IPS DF 6.9 (cell line): ENCODE measurements at regions not wholly inside any gene's neighbourhood (a gene's known extent, or its start where the extent isn't known, plus 50 kb on each side); places are given as distances from the start of the nearest gene placed in this dataset.

ENCODE experiments used
- DNase-seq: peaks from one replicate; pipeline ENCODE4 v3.0.0-alpha.2; 2013; ENCODE audit warnings: low read depth, low spot score
- H3K27ac ChIP-seq: one replicate; pipeline ENCODE4 v1.5.1; 2013; ENCODE audit warnings: low read length, control low read depth
- H3K27me3 ChIP-seq: 2 replicates; pipeline ENCODE4 v1.6.1; 2013; ENCODE audit warnings: mild to moderate bottlenecking, low read length; ENCODE audit not compliant: control insufficient read depth, insufficient read depth
- H3K36me3 ChIP-seq: 2 replicates; pipeline ENCODE4 v1.6.1; 2013; ENCODE audit warnings: low read length; ENCODE audit not compliant: control insufficient read depth, insufficient read depth
- H3K4me1 ChIP-seq: 2 replicates; pipeline ENCODE4 v1.6.1; 2013; ENCODE audit warnings: low read length; ENCODE audit not compliant: control insufficient read depth, insufficient read depth
- H3K4me3 ChIP-seq: 2 replicates; pipeline ENCODE4 v1.5.1; 2013; ENCODE audit warnings: mild to moderate bottlenecking, low read length
- H3K9me3 ChIP-seq: 2 replicates; pipeline ENCODE4 v1.6.1; 2013; ENCODE audit warnings: low read length, inconsistent platforms; ENCODE audit not compliant: control insufficient read depth, insufficient read depth
- whole genome bisulfite sequencing: extraction: QIAGEN DNeasy Blood & Tissue Kit; methylation state at CpG from one replicate; pipeline ENCODE4 v1.1.7; 2013; ENCODE audit warnings: mixed read lengths, missing lambda C conversion rate; ENCODE audit not compliant: insufficient read length, insufficient coverage; 5-methylcytosine and 5-hydroxymethylcytosine counted together

DNA sequence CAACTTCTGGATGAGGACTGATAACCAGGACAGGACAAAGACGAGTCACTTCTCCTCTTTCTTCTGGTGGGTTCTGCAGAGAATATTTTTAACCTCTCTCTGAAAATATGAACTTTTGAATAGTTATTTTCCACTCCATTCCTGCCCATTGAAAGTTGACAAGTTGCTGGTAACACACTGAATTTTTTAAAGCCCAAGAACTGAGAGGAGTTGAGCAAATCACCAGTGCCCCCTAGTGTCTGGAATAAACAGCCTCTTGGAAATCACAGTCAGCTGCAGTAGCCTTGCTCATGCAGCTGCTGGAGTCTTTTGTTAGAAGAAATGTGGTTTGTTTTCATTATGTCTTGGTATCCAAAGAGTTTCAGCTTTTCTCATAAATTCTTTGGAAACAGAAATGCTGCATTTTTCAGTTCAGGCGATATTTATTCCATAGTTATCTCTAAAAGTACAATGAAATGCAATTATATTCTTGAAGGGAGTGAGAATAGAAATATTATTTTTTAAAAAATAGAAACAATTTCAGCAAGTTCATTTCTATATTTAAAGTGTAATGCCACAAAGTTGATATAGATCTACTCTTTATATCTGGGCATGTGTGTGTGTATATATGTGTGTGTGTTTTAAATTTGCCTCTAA, 741.0 kb upstream of the CBLB start:
- Histone ChIP-seq H3K9me3 (no peaks in the 10 kb centered on the region), H3K4me1 (0 out of 2 replicates have a peak, but pooled peaks cover 1% of the 10 kb centered on the region), H3K27ac (no peak overlapping the region), H3K36me3 (no peaks in the 10 kb centered on the region), H3K4me3 (no peak overlapping the region), H3K27me3 (no peaks in the 10 kb centered on the region)
- WGBS: no CpG with 5 or more reads among the region's 2 CpGs
- peak; percentile 85 for DNase-seq

DNA sequence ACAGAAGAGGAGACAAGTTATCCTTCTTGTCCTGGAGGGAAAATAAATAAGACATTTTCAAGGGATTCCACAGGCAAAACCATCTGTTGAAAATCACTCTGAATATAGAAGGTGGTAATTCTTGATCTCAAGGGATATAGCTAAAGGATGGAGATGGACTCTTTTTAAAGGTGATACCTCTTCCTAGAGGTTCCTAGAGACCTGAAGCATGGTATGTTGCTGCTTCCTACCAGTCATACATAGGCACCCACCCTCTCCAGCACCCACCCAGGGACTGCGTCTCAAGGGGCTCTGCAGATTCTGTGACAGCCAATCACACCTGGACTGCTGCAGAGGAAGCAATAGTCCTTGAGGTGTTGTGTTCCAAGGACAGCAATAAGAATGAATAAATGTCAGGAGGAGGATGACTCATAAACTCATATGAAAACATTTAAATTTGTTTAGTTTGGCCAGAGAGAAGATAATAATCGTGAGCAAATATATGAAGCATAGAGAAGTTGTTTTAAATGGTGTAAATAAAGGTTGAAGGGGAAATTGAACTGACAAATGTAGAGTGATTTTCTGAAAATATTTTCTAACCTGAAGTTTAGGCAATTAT, 741.6 kb upstream of the CBLB start:
- H3K4me1 ChIP-seq: 0 out of 2 replicates have a peak, but pooled peaks cover 1% of the 10 kb centered on the region
- H3K4me3 ChIP-seq: no peak overlapping the region
- no peak for DNase-seq
- H3K27me3 ChIP-seq: no peaks in the 10 kb centered on the region
- no peak overlapping the region for H3K27ac ChIP-seq
- WGBS: 100% methylated on average over 1 of the region's 2 CpGs
- H3K9me3 ChIP-seq: no peaks in the 10 kb centered on the region
- H3K36me3 ChIP-seq: no peaks in the 10 kb centered on the region

DNA sequence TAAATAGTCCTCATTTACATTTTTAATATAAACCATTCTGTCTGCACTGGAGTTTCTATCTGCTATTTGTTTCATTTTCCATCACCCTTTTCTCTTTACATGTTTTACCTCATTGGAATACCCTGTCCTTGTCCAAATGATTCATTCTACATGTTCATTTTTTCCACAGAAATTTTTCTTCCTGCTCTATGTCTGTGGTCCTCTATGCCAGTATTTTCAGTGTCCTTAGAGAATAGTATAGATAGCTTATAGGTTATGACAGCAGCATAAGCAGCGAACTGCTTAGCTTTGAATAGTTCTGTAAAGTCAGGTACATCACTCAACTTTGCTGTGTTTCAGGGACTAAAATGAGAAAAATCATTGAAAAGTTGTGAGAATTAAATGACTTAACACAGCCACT, 742.3 kb upstream of the CBLB start:
- DNase-seq: no peak
- no peaks in the 10 kb centered on the region for H3K9me3 ChIP-seq
- H3K27me3 ChIP-seq: no peaks in the 10 kb centered on the region
- no peaks in the 10 kb centered on the region for H3K36me3 ChIP-seq
- H3K27ac ChIP-seq: no peak overlapping the region
- no peak overlapping the region for H3K4me3 ChIP-seq
- H3K4me1 ChIP-seq: 0 out of 2 replicates have a peak, but pooled peaks cover 1% of the 10 kb centered on the region
- no CpG with 5 or more reads among the region's 1 CpG for WGBS

DNA sequence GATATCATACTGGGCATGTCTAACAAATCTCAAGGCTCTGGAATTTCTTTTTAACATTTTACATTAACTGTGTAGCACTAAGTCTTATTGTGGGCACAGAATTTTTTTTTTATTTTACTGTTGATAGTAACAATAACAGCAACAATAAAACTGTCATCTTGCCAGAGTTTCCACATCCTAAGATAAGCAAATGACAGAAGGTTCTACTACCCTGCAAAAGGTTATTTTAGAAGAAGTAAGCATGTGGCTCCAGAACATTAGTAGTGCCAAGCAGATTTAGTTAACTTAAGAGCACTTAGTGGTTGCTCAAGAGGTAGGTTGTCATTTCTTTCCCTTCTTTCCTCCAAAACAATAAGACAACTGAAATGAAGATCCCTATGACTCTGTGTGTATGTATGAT, 743.0 kb upstream of the CBLB start:
- H3K36me3 ChIP-seq: no peaks in the 10 kb centered on the region

DNA sequence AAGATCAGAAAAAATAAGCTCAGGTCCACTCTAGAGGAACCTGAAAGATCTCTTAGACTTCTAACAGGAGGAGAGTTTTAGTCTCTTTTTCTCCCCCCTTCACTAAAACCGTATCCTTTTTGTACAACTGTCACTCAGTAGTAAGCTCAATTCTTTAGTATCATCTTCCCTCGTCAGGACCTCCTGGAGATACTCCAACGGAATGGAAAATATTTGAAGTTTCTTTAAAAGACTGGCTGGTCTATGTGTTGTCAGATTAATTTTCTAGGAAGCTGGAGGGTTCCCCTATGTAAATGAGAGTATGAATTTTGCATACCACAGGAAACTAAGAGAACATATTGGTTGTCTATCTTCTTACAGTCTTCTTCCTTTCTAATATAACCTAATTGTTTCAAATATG, 747.7 kb upstream of the CBLB start:
- WGBS: no CpG with 5 or more reads among the region's 3 CpGs
- Histone ChIP-seq H3K36me3 (no peaks in the 10 kb centered on the region), H3K27me3 (no peaks in the 10 kb centered on the region), H3K27ac (no peak overlapping the region), H3K9me3 (no peaks in the 10 kb centered on the region), H3K4me1 (no peaks in the 10 kb centered on the region), H3K4me3 (no peak overlapping the region)
- no peak for DNase-seq

More for the DNA sequence above, 743.0 kb upstream of the CBLB start:
- Histone ChIP-seq H3K4me3 (no peak overlapping the region), H3K4me1 (0 out of 2 replicates have a peak, but pooled peaks cover 1% of the 10 kb centered on the region), H3K9me3 (no peaks in the 10 kb centered on the region), H3K27me3 (no peaks in the 10 kb centered on the region), H3K27ac (no peak overlapping the region)
- DNase-seq: no peak

DNA sequence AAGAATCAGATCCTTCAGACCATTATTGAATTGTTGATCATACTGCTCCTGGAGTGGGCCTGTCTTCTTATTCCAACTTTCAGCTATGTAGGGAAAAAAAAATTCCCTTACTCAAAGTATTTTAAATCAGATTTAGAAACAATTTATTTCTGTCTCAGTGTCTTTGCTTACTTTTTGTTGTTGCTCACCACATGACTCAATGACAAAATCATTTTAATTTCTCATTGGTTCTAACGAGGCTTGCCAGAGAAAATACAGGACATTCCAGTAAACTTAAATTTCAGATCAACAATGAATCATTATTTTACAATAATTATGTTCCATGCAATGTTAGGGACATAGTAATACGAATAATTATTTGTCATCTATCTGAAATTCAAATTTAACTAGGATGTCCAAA, 748.5 kb upstream of the CBLB start:
- H3K36me3 ChIP-seq: no peaks in the 10 kb centered on the region
- no peaks in the 10 kb centered on the region for H3K9me3 ChIP-seq
- no peak overlapping the region for H3K4me3 ChIP-seq
- H3K27me3 ChIP-seq: no peaks in the 10 kb centered on the region
- DNase-seq: no peak
- no CpG with 5 or more reads among the region's 2 CpGs for WGBS
- H3K27ac ChIP-seq: no peak overlapping the region
- no peaks in the 10 kb centered on the region for H3K4me1 ChIP-seq

DNA sequence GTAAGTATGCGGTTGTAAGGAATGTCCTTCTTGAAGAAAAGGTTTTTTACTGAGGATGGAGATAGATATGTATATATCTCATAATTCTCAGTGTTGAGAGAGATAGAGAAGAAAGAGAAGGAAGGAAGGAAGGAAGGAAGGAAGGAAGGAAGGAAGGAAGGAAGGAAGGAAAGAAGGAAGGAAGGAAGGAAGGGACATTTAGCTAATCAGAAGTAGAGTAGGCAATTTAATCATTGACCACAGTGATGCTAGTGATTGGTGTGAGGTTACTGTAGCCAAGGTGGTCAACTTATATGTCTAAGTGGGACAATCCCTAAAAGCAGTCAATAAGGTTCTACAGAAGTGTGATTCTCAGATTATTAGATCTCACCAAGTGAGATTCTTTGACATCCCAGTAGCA, 751.8 kb upstream of the CBLB start:
- no peaks in the 10 kb centered on the region for H3K4me1 ChIP-seq
- H3K4me3 ChIP-seq: no peak overlapping the region
- DNase-seq: no peak
- no peaks in the 10 kb centered on the region for H3K9me3 ChIP-seq
- no peaks in the 10 kb centered on the region for H3K27me3 ChIP-seq
- H3K27ac ChIP-seq: no peak overlapping the region
- no peaks in the 10 kb centered on the region for H3K36me3 ChIP-seq
- 100% methylated on average over 1 of the region's 1 CpG for whole genome bisulfite sequencing

DNA sequence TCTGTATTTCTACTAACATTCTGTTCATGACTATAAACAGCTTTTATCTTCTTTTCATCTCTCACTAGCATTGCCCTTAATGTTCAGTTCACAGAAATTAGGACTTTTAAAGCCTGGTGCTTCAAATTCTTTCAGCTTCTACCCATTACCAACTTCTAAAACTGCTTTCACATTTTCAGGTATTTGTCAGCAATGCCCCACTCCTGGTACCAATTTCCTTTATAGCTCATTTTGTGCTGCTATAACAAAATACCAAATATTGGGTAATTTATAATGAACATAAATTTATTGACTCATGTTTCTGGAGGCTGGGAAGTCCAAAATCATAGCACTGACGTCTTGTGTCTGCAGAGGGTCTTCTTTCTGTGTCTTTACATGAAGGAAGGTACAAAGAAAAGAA, 753.1 kb upstream of the CCDC54 start:
- Histone ChIP-seq H3K9me3 (no peaks in the 10 kb centered on the region), H3K4me3 (no peak overlapping the region), H3K4me1 (no peaks in the 10 kb centered on the region; the same call in 1 of the 2 replicates), H3K27ac (no peak overlapping the region), H3K27me3 (no peaks in the 10 kb centered on the region), H3K36me3 (no peaks in the 10 kb centered on the region)
- no peak for DNase-seq
- WGBS: no CpG with 5 or more reads among the region's 1 CpG

DNA sequence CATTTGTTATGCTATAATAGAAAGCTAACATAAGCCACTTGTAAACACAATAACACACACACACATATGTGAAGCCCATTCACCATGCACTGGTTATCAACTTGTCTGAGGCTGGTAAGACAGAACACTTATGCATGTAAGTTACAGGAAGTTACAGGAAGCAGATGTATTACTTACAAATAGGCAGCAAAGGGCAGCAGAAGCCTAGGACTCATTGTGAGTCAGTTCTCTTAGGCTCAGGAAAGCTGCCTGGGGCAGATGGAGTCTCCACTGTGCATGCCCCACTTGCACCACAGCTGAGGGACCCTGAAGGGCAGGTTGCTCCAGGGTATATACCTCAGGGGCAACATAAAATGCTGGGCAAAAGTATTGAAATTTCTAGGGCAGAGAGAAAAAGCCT, 748.8 kb upstream of the CCDC54 start:
- Histone ChIP-seq H3K27me3 (no peaks in the 10 kb centered on the region), H3K27ac (no peak overlapping the region), H3K36me3 (no peaks in the 10 kb centered on the region), H3K9me3 (no peaks in the 10 kb centered on the region), H3K4me1 (peaks cover 1% of the 10 kb centered on the region; the same call in 1 of the 2 replicates), H3K4me3 (no peak overlapping the region)
- no peak for DNase-seq

DNA sequence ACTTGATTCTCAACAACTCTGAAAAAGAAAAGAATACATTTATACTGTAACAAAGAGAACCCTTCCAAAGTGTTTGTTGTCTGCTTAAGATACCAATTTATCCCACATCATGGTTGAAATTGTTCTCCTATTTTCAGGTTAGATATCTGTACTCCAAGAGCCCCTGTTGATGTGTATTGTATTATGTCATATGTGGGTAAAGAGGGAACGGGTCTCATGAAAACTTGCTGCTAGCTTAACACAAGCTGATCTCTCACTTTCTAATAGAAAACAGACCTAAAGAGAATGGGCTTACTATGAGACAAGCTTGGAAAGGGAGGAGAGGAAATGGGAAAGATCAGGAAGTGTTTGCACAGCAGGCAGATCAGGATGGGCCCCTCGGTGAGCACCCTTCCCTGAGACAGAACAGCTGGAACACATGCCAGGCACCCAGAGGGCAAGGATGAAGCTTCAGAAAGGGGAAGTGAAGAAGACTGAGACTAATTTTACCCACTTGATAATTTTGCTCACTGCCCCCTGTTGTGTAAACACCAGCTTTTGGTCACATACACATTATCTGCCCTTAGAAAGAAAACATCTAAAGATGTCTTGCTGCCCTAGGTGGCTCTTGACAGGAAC, 747.9 kb upstream of the CCDC54 start:
- H3K4me3 ChIP-seq: no peak overlapping the region
- no peak for DNase-seq
- H3K4me1 ChIP-seq: peaks cover 1% of the 10 kb centered on the region; the same call in 1 of the 2 replicates
- no peak overlapping the region for H3K27ac ChIP-seq
- H3K9me3 ChIP-seq: no peaks in the 10 kb centered on the region
- no CpG with 5 or more reads among the region's 2 CpGs for WGBS
- H3K27me3 ChIP-seq: no peaks in the 10 kb centered on the region
- H3K36me3 ChIP-seq: no peaks in the 10 kb centered on the region
